Calu3 (cell line): ENCODE measurements at regions not wholly inside any gene's neighbourhood (a gene's known extent, or its start where the extent isn't known, plus 50 kb on each side); places are given as distances from the start of the nearest gene placed in this dataset.

ENCODE experiments used
- BruUV-seq: library from RNA; stranded (reverse); fragments of 400-500 nt; replicated peaks from 2 replicates; lab custom pipeline; 2021; lab: Mats Ljungman, UMichigan
- CTCF ChIA-PET: fragments of 300-600 bp; sonication (Branson Sonifier 250); formaldehyde crosslinking; loops from one replicate; lab custom pipeline; 2022; ENCODE audit warnings: antibody characterized with exemption; lab: Charles Lee
- DNase-seq: peaks from one replicate; pipeline ENCODE4 v3.0.0; 2022
- H3K27ac Mint-ChIP-seq: one replicate; pipeline ENCODE4 v1.8.0; 2022; ENCODE audit warnings: mixed read lengths; ENCODE audit not compliant: unreplicated experiment
- H3K27me3 Mint-ChIP-seq: one replicate; pipeline ENCODE4 v1.8.0; 2022; ENCODE audit warnings: mixed read lengths; ENCODE audit not compliant: unreplicated experiment
- H3K36me3 Mint-ChIP-seq: one replicate; pipeline ENCODE4 v1.8.0; 2022; ENCODE audit warnings: mild to moderate bottlenecking, moderate library complexity, mixed read lengths; ENCODE audit not compliant: insufficient read depth, unreplicated experiment
- H3K4me1 Mint-ChIP-seq: one replicate; pipeline ENCODE4 v1.8.0; 2022; ENCODE audit warnings: mild to moderate bottlenecking, low read depth, mixed read lengths; ENCODE audit not compliant: unreplicated experiment
- H3K4me3 Mint-ChIP-seq: one replicate; pipeline ENCODE4 v1.8.0; 2022; ENCODE audit warnings: mild to moderate bottlenecking, low read depth, moderate library complexity, mixed read lengths; ENCODE audit not compliant: unreplicated experiment
- H3K9me3 Mint-ChIP-seq: one replicate; pipeline ENCODE4 v1.8.0; 2022; ENCODE audit warnings: low read depth, mixed read lengths; ENCODE audit not compliant: unreplicated experiment
- CTCF ChIP-seq: fragments of 200-600 bp; IDR thresholded peaks from one replicate; pipeline ENCODE4 v1.8.0; 2022; ENCODE audit warnings: antibody characterized with exemption; ENCODE audit not compliant: unreplicated experiment
- intact Hi-C: fragments of 100-400 bp; cut with micrococcal nuclease; formaldehyde crosslinking; loops from one replicate; pipeline ENCODE4 v1.10.0; 2022; ENCODE audit not compliant: unreplicated experiment

- Mint-ChIP-seq H3K36me3 (no peaks in the 10 kb centered on the region), H3K27ac (no peak overlapping the region), H3K4me1 (no peaks in the 10 kb centered on the region), H3K9me3 (peaks cover 4% of the 10 kb centered on the region), H3K27me3 (no peaks in the 10 kb centered on the region), H3K4me3 (no peak overlapping the region)
- no peak for DNase-seq
- CTCF ChIA-PET, result no interaction called here
- no TSS peak for BruUV-seq
- intact Hi-C loops, result no loop called here
- TF ChIP-seq CTCF, result no peak
Observed at GRCh38 chr11:91857179-91857578, 367.4 kb upstream of the FAT3 start.

GRCh38 chr11:91854780-91855179 lies 369.8 kb upstream of the FAT3 start:
- Mint-ChIP-seq H3K4me3 (no peak overlapping the region), H3K36me3 (no peaks in the 10 kb centered on the region), H3K9me3 (peaks cover 4% of the 10 kb centered on the region), H3K27me3 (no peaks in the 10 kb centered on the region), H3K27ac (no peak overlapping the region), H3K4me1 (no peaks in the 10 kb centered on the region)
- no peak for DNase-seq
- no peak for TF ChIP-seq CTCF
- no TSS peak for BruUV-seq
- intact Hi-C loops, result no loop called here
- CTCF ChIA-PET, result no interaction called here

GRCh38 chr11:91854171-91854570 lies 370.4 kb upstream of the FAT3 start:
- no peak overlapping the region for H3K27ac Mint-ChIP-seq
- BruUV-seq, result no TSS peak

GRCh38 chr11:91851908-91852307 lies 372.7 kb upstream of the FAT3 start:
- no peak for TF ChIP-seq CTCF
- no peak for DNase-seq
- Mint-ChIP-seq H3K27me3 (no peaks in the 10 kb centered on the region), H3K4me3 (no peak overlapping the region), H3K27ac (no peak overlapping the region), H3K4me1 (no peaks in the 10 kb centered on the region), H3K9me3 (peaks cover 8% of the 10 kb centered on the region), H3K36me3 (no peaks in the 10 kb centered on the region)
- CTCF ChIA-PET, result no interaction called here
- intact Hi-C loops, result no loop called here
- no TSS peak for BruUV-seq

More at GRCh38 chr11:91854171-91854570, 370.4 kb upstream of the FAT3 start:
- Mint-ChIP-seq H3K4me3 (no peak overlapping the region), H3K4me1 (no peaks in the 10 kb centered on the region), H3K27me3 (no peaks in the 10 kb centered on the region), H3K36me3 (no peaks in the 10 kb centered on the region), H3K9me3 (peaks cover 4% of the 10 kb centered on the region)
- CTCF ChIA-PET, result no interaction called here
- no peak for DNase-seq
- intact Hi-C loops, result no loop called here
- no peak for TF ChIP-seq CTCF
